HG03558 (cell line): ENCODE measurements at regions not wholly inside any gene's neighbourhood (a gene's known extent, or its start where the extent isn't known, plus 50 kb on each side); places are given as distances from the start of the nearest gene placed in this dataset.

Experiments used
- ATAC-seq: cut with Tn5 transposase; IDR thresholded peaks from one replicate; pipeline ENCODE4 v1.9.1; 2021; ENCODE audit warnings: moderate number of reproducible peaks; ENCODE audit not compliant: unreplicated experiment; ENCODE audit errors: extremely low read depth

GRCh38 chr18:64518191-64518590 is 369.3 kb upstream of the LINC00305 start:
- no peak for ATAC-seq

DNA sequence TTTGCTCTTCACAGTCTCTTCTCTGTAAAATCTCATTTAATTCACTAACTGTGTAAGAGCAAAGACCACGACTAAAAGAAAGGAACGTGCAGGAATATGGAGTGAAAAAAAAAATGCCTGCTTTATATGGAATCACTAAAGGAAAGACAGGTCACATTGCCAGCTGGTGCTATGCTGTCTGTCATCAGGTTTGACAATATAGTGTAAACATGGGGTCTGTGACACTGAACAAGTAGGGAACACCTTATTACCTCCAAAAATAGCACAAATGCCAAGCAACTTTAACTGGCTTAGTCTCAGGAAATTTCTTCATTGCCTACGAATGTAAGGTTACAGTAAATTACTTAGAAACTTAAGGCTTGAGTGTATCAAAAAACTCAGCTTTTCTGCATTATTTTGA is 364.5 kb upstream of the LINC00305 start:
- no peak for ATAC-seq

DNA sequence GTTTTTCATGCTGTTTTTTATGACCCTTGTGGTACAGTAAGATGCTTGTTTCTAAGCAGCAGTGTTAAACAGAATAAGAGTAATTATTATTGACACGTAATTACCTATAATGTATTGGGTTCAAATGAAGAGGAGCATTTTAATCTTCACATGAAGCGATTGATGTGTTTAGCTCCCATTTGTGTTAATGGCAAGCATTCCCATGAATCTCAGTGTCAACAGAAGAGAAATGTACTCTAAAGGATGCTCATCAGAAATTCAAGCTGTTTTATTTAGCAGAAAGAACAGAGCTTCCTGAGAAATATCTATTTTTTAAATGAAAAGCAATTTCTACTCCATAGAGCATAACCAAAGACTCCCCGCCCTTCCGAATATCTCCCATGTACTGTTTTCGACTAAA is 341.3 kb upstream of the LINC00305 start:
- no peak for ATAC-seq

DNA sequence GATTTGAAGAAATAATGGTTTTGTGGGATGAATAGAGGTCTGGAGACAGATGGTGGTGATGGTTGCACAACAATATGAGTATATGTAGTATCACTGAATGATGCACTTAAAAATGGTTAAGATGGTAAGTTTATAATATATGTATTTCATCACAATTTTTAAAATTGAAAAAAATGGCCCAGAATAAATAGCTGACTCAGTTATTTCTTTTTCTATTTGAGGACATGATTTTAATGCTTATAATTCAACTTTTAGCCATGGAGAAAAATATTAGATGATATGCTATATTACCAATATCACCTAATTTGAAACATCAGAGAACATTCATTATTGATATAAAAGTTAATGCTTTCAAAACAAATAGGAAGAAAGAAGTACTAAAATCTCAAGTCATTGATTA is 339.8 kb upstream of the LINC00305 start:
- ATAC-seq: no peak

DNA sequence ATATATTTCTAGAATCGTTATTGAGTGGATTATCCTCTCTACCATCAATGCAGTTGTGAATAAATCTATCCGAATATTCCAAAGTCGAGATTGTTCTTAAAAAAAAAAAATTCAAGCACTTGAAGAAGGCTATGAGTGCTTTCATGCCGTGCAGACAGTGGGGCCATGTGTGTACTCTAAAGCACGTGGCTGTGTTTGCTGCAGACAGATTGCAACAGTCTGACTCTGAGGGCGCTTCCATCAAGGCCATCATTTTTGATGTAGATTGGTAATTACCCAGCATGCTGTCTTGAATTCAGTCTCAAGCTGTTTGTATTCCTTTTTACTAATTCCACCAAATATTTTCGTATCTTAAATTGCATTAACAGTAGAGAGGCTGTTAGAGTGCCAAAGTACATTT is 325.9 kb upstream of the LINC00305 start:
- ATAC-seq: no peak

DNA sequence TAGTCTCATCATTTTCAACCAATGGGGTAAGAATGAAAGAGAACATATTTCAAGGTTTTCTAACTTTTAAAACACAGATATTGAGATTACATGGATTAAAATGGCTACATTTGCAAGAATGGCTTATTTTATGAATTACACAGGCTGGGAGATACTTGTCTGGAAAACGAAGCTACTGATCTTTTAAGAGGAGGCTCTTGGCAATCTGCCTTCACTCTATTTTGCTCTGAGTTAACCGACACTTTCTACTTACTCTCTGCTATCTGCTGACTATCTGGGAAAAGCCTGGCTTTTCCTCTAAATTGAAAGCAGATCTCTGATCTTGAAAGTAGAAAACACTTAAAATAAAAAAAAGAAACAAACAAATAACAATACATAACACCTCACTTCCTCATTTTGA is 325.4 kb upstream of the LINC00305 start:
- no peak for ATAC-seq

- no peak for ATAC-seq
These were observed 300.5 kb upstream of the LINC00305 start for GRCh38 chr18:64449434-64449833.

DNA sequence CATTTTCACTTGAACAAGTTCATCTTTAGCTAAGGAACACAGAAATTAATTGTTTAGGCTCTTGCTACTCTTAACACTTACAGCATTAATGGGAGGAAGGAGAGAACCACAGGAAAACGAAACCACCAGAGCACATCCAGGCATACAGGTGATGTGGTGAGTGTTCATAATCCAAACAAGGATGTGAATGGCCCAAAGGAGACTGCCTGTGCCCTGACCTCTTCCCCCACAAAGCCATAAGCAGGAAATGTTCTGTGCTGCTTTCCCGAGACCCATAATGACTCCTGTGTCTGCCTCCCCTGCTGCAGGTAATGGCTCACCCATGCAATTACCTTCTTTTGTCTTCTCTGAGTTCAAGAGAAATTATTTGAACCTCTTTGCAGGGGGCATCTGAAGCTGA is 295.9 kb upstream of the LINC00305 start:
- ATAC-seq: no peak

DNA sequence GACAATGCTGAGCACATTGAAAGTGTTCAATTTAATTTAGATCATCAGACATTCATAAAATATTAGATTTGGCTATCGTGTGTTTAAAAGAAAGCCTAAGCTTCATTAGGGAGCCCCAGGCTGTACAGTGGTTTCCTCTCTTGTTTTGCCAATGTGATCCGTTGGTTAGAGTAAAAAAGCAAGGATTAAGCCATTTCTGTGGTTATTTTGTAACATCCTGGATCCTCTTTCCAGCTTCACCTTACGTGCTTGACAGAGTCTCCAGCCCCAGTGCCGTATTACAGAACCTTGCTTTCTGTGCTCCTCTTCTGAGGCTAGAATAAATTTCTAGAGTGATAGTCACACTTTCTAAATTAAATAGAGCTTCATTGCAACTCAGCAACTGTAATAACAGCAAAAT is 289.3 kb upstream of the LINC00305 start:
- ATAC-seq: no peak

DNA sequence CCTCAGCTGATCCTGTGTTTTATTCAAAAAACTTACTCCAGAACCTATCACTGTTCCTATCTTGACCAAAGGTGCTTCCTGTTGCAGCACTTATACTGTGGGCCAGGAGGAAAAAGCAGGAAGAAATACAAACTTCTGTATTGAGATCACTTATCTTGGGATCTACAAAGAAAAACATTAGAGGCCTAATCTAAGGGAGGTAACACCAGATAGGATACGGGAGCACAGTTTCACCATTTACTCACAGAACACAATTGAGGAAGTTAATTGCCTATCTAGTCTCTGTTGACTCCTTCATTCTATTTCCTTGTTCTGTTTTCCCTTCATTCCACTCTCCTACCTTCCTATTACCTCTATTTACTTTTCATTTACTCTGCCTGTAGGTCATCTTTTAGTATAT is 287.2 kb upstream of the LINC00305 start:
- ATAC-seq: no peak

- no peak for ATAC-seq
These were observed 270.3 kb upstream of the LINC00305 start for GRCh38 chr18:64419156-64419555.

DNA sequence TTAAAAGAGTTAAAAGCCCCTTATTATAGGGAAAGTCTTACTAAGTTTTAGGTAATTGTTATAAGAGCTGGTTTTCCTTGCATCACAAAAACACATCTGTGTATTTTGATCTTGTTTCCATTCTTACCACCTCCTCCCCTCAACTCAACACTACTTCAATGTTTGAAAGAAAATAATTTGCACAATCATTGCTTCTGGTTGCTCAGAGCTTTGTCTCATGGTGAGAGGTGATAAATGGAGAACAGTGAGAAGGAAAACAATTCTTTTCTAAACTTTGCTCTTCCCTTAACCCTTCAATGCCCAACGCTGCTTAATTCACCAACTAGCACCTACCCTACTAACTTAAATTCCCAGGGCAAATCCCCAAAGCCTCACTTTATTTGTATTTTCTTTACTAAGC is 268.1 kb upstream of the LINC00305 start:
- ATAC-seq: no peak

- no peak for ATAC-seq
These were observed 266.3 kb upstream of the LINC00305 start for GRCh38 chr18:64415218-64415617.

GRCh38 chr18:64410685-64411084 is 261.8 kb upstream of the LINC00305 start:
- no peak for ATAC-seq

- ATAC-seq: no peak
These were observed 260.6 kb upstream of the LINC00305 start for GRCh38 chr18:64409511-64409910.

- ATAC-seq: no peak
These were observed 258.7 kb upstream of the LINC00305 start for GRCh38 chr18:64407606-64408005.

GRCh38 chr18:64405161-64405560 is 256.3 kb upstream of the LINC00305 start:
- ATAC-seq: no peak

DNA sequence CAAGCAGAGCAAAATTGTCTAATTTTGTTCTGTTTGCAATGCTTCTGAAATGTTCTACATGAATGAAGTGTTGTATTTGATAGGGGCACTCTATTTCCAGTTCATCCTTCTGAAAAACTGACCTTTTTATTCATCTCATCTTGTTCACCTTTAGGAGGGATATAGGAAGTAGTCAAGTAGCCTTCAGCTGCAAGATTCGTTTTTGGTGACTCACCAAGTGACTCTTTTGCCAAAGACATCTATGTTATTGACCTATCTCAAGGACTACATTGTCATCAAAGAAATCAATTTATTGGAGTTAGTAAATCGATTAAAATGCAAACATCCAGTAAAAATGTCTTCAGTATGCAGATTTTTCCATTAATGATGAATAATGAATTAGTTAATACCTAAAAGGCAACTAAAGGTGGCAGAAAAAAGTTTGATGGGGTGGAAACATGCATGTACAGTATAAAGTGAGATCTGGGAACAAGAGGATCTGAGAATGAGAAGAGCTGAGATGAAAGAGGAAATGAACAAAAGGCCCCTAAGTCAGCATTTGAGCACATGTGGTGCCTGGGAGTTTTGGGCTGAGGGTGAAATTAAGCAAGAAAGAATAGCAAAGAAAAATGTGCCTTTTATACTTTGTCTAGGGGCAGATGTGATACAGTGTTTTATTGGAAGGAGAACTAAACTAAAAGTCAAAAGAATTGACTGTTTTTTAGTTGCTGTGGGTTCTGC is 255.1 kb upstream of the LINC00305 start:
- ATAC-seq: no peak

DNA sequence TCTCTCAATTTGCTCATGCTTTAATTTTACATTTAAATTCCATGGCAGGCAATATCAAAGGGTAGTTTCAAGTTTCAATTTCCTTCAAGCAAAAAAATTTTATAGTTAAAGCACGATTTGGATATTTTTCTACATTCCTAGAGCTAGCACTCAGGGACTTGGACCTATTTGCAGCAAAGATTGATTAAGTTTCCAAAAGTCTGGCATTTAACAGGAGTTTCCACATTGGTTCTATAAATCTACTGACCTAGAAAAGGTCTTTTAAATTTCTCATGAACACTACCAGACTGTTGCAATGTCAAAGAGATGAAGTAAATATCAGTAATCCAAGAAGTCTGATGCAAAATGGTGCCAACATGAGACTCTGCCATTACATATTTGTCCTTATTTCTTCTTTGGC is 253.7 kb upstream of the LINC00305 start:
- ATAC-seq: no peak

DNA sequence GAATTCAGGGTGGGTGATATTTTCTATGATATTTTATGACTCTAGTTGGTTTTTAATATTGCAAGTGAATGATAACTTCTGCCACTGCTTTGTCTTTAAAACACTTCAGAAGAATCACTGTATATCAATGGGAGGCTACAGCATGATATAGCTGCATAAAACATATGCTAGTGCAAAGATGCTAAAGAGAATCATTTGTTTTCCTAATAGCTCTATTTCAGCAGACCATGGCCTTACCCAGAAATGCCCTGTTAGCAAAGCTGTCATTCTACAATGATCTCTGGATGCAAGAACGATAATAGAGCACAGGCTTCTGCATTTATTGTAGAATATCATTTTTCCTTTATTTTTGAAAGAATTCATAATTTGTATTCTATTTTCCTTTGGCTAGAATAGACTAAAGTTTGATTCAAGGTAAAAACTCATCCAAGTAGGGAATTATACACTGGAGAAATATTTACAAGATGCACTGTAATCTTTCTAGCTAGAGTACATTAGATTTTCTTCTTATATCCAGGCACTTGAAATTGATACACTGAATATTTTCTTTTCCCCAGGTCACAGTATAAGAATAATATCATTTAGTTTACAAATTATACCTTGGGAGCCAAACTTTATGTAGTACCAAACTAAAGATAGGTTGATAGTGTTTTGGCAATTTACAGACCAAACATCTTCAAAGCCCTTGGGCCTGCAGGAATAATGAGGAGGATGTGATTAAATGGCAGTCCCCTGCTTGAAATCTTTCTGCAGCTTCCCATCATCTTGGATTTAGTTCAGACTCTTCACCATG is 252.6 kb upstream of the LINC00305 start:
- no peak for ATAC-seq

- ATAC-seq: no peak
These were observed 250.7 kb upstream of the LINC00305 start for GRCh38 chr18:64399566-64399965.

DNA sequence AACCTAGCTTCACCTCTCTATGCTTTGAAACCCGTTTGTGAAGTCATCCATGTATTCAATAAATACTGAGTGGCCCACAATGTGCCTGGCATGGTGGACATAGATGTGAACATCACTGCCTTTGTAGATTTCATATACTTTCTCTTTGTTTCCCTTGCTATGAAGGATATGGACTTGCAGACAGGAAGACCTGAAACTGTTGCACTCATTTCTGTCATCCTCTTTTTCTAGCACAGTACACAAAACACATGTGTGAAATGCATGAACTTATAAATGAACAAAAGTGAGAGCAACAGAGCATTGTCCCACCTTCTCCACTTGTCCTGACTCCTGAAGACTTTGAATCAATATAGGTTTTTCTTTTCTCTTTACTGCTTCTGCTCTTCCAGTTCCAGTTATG is 249.4 kb upstream of the LINC00305 start:
- ATAC-seq: no peak
